LNCAP (cell line): ENCODE measurements at regions not wholly inside any gene's neighbourhood (a gene's known extent, or its start where the extent isn't known, plus 50 kb on each side); places are given as distances from the start of the nearest gene placed in this dataset.

ENCODE experiments used
- TF ChIP-seq, protein P1 (sequence below): fragments of 450-650 bp; IDR thresholded peaks from 2 replicates; pipeline ENCODE4 v1.5.1; 2017; ENCODE audit warnings: mild to moderate bottlenecking

DNA sequence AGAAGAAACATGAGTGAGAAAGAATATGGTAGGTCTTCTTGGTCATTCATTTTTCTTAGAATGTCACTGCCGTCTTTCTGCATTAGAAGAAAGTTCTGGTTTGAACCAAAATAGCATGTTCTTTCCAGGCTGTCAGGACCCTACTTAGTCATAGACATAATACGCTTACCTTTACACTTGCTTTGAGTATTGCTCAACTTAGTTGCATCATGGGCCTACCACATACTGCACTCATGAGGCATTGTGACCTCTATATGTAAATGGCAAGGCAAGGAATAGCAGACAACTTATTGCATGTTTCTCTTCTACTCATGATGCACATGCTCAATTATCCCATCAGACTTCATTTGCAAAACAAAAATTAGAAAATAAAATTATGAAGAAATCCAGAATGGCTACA, 415.0 kb downstream of the HLX start:
- TF ChIP-seq, protein P1, sequence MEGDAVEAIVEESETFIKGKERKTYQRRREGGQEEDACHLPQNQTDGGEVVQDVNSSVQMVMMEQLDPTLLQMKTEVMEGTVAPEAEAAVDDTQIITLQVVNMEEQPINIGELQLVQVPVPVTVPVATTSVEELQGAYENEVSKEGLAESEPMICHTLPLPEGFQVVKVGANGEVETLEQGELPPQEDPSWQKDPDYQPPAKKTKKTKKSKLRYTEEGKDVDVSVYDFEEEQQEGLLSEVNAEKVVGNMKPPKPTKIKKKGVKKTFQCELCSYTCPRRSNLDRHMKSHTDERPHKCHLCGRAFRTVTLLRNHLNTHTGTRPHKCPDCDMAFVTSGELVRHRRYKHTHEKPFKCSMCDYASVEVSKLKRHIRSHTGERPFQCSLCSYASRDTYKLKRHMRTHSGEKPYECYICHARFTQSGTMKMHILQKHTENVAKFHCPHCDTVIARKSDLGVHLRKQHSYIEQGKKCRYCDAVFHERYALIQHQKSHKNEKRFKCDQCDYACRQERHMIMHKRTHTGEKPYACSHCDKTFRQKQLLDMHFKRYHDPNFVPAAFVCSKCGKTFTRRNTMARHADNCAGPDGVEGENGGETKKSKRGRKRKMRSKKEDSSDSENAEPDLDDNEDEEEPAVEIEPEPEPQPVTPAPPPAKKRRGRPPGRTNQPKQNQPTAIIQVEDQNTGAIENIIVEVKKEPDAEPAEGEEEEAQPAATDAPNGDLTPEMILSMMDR = no peak

- TF ChIP-seq, protein P1 = no peak
Observed at GRCh38 chr1:221302357-221302756, 423.1 kb downstream of the HLX start.

GRCh38 chr1:221302810-221303209, 423.6 kb downstream of the HLX start:
- TF ChIP-seq, protein P1 = no peak

DNA sequence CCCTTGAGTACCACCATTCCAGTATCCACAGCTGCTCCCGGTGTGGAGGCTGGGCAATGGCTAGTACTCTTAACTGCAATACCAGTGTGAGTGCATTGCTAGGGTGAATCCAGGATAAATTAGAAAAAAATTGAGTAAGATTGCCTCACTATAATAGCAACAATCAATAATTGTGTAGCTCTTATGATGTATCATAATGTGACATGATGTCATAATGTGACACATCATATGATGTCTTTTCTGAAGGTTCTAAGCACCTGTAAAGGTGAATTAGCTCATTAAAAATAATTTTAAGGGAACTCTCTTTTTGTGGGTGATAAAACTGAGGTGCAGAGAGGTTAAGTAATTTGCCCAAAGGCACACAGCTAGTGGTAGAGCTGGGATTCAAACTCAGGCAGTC, 424.4 kb downstream of the HLX start:
- TF ChIP-seq, protein P1 = no peak

DNA sequence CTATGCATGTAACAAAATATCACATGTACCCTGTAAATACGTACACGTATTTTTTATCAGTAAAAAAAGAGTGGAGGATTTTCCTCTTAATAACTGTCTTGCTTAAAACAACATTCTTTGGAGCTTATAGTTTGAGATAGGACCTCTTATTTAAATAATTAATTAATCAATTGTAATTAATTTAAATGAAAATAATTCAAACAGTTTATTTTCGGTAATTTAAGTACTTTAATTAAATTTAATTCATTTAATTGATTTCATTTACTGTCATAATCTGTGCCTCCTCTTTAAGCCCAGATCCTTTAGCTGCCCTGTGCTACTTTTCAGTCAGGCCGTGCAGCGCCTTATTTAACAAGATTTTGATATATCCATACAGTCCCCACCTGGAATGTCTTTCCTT, 427.0 kb downstream of the HLX start:
- TF ChIP-seq, protein P1 = no peak

- TF ChIP-seq, protein P1 = no peak
Observed at GRCh38 chr1:221308534-221309511, 429.6 kb downstream of the HLX start.

- TF ChIP-seq, protein P1 = no peak
Observed at GRCh38 chr1:221309723-221310122, 430.5 kb downstream of the HLX start.
